Fibroblast of peridontal ligament (primary cell): ENCODE measurements at regions not wholly inside any gene's neighbourhood (a gene's known extent, or its start where the extent isn't known, plus 50 kb on each side); places are given as distances from the start of the nearest gene placed in this dataset.
A peak's percentile ranks its signal among the peaks of the same experiment; 100 is the strongest.

Source experiments
- DNase-seq: peaks from one replicate; pipeline ENCODE4 v3.0.0-alpha.2; 2010; ENCODE audit errors: extremely low read depth

GRCh38 chr1:84090447-84091245, 53.4 kb upstream of the PRKACB start:
- no peak for DNase-seq

DNA sequence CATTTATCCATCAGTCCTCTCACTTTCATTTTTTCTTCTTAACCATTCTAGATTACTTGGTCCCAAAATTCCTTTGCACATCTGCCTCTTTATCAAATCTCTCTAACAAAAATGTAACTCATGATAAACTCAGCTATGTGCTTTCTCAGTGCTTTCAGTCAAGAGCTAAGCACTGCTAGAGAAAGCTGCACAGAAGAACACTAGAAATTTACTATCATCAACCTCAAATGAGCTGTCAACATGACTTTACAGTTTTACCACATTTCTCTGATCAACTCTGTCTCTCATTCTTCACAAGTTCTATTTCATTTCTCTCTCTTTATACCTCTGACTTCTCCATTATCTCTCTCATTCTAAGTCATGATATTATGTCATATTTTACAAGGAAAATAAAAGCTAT, 54.2 kb upstream of the PRKACB start:
- DNase-seq, result no peak

GRCh38 chr1:84089465-84089864, 54.6 kb upstream of the PRKACB start:
- DNase-seq, result peak; percentile 24

DNA sequence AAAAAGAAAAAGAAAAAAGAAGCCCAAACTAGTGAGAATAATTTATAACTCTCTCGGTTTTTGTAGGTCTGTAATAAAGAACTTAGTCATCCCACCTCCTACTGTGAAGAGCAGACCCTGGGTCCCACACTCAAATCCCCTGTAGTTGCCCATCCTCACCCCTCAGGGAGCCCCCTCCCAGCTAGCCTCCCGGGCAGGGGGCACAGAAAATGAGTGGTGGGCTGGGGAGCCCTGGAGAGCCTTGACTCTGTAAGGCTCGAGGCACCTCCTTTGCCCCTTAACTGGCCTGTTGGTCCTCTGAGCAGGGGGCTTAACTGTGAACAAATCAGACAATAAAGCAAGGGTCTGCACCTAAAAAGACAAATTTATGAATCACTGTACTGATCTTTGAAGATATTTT, 57.5 kb upstream of the PRKACB start:
- DNase-seq, result no peak

- DNase-seq, result no peak
Measured at GRCh38 chr1:84086189-84086588, 57.9 kb upstream of the PRKACB start.

DNA sequence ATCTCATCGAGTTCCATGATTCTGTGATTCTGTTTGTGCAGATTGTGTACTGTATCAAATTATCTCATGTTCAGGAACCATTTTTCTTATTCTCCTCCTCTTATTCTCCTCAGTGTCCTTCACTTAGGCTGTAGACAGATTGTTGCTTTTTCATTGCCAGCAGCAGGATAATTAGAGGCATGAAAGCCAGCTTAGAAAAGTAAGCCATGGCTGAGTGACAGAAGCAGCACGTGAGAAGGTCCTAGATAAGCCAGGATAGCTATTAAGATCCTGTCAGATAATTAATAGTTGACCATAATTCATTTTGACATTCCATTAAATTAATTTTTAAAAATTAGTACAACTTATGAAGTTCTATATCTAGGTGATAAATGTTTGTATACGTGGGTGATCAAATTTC, 60.8 kb upstream of the PRKACB start:
- no peak for DNase-seq

DNA sequence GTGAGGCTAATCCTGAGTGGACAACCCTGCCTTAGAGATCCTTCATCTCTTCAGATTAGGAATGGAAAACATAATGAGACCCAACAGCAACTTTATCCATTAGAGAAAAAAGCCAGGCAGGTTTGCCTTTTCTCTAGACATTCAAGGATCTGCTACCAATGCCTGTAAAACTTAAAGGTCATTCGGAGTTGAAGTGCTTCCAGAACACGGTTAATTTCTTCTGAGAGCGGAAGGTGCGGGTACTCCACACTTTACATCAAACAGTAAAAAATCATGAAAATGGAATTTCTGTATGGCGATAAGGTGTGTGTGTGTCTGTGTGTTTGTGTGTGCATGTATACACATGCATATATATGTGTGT, 65.2 kb upstream of the PRKACB start:
- DNase-seq, result no peak

- DNase-seq, result peak; percentile 27
Measured at GRCh38 chr1:84078108-84078841, 65.8 kb upstream of the PRKACB start.

- DNase-seq, result peak; percentile 66
Measured at GRCh38 chr1:84077476-84078107, 66.5 kb upstream of the PRKACB start.

DNA sequence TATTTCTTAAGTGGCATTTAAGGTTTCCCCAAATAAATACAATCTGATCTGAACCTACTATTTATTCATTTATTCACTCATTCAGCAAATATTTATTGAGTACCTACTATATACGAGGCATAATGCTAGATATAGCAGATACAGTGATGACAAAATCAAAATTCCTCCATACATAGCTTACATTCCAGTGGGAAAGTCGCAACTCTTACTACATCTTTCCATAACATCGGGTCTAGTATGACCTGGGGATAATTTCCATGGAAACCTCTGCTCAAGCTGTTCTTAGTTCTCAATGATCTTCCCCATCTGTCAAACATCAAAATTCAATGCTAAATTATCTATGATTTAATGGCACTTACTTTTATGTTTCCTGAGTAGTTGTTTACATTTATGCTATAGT, 70.8 kb upstream of the PRKACB start:
- peak; percentile 53 for DNase-seq

DNA sequence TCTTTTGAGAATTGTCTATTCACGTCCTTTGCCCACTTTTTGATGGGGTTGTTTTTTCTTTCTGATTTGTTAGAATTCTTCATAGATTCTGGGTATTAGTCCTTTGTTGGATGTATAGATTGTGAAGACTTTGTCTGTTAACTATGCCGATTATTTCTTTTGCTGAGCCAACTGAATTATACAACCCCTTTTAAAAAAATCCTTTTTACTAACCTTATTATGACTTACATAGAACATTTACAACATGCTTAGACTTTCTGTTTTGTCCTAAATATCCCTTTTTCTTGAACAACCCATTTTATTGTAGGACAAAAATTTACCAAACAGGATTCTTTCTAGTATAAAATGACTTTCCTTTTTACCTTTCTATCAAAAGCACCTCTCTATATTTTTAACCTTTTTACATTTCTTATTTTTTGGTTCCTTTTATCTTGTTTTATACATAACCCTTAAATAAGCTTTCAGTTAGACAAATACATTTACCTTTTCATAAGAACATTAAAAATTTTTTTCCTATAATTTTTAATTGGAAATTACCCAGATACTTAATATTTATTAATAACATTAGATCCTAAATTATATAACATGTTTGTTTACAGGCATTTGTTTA, 70.4 kb upstream of the TTLL7 start:
- no peak for DNase-seq

DNA sequence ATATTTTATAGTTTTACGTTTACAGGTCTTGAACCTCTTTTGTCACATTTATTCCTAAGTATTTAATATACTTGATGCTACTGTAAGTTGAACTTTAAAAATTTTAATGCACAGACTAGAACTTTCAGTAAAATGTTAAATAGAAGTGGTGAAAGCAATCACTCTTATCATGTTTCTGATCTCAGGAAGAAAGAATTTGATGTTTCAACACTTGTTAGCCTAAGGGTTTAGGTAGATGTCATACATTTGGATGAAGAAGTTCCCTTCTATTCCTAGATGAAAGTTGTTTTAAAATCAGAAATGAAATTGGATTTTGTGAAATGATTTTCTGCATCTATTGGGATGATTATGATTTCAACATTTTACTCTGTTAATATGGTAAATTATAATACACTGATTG, 63.6 kb upstream of the TTLL7 start:
- no peak for DNase-seq

- DNase-seq, result no peak
Measured at GRCh38 chr1:84061336-84061735, 62.4 kb upstream of the TTLL7 start.

DNA sequence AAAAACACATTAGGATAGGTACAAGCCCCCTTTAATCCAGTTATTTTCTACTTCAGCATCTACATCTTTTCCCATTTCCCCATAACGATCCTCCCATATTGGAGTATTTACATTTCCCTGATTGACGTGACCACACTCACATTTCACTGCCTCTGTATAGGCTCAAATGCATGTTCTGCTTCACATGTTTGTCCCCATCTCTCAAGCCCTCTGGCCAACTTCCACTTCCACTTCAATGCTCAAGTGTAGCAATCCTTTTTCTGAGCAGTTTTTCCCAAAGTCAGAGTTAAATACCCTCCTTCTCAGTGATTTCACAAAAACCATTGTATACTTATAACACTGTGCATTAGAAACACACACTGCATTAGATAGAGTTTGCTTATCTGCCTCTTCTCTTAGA, 61.8 kb upstream of the TTLL7 start:
- DNase-seq, result no peak

DNA sequence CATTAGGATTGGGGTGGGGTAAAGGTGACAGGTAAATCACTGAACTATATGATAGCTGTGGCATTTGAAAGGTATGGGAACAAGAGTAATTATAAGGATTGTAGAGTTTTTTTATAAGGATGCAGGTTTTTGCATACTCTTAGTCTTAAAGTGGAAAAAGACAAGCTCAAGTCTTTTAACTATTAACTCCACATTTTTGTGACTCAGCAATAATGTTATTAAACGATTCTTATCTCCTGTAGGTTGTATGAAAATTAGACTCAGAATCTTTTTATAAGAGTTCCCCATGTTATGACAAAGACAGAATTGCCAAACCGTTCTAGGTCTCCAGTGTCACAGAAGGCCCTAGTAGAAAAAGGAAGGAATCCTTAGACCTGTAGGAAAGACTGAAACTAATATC, 49.9 kb upstream of the TTLL7 start:
- DNase-seq, result no peak
